Stimulated activated CD4-positive, alpha-beta T cell treated with anti-CD3 and anti-CD28 coated beads, Interleukin-15, amount 100 ng/mL, for 1 hour (primary cell): ENCODE measurements at regions not wholly inside any gene's neighbourhood (a gene's known extent, or its start where the extent isn't known, plus 50 kb on each side); places are given as distances from the start of the nearest gene placed in this dataset.
A peak's percentile ranks its signal among the peaks of the same experiment; 100 is the strongest.
"Not testable (repeated sequence)": the region's sequence is repeated elsewhere in the genome, so short reads cannot be mapped to it uniquely, and the experiment has no call there.

Experiments
- DNase-seq, 2 donors: peaks; one replicate each; pipeline ENCODE4 v3.0.0-alpha.2; 2020; ENCODE audit warnings: low read depth in 1 of 2, low spot score in 1 of 2

GRCh38 chr2:64794426-64794995 lies 140.8 kb upstream of the SERTAD2 start:
- no peak for DNase-seq

DNA sequence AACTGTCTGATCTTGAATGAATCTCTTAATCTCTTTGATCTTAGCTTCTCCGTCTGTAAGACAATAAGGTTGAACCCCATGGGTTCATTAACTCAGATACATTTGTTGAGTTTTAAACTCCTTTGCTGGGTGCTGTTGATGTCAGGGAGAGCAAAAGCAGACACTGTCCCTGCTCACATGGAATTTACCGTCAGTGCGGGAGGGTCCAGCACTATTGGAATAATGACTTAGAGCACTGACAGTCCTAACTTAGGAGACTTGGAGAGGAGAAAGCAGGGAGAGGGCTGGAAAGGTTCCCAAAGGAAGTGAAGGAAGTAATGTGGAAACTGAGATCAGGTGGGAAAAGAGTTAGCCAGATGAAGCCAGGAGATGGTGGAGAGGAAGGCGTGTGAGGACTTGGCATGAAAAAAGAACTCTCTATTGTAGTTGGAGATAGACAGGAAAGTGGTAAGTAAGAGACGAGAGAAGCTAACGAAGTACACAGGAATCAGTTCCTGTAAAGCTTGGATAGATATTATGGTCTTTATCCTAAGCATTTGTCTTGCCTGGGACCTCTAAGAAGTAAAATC lies 141.4 kb upstream of the SERTAD2 start:
- DNase-seq: no peak

- DNase-seq: no peak
These were observed 143.2 kb upstream of the SERTAD2 start for GRCh38 chr2:64796926-64797325.

GRCh38 chr2:64797881-64798575 lies 144.3 kb upstream of the SERTAD2 start:
- no peak for DNase-seq

GRCh38 chr2:64799592-64800252 lies 146.0 kb upstream of the SERTAD2 start:
- no peak for DNase-seq

DNA sequence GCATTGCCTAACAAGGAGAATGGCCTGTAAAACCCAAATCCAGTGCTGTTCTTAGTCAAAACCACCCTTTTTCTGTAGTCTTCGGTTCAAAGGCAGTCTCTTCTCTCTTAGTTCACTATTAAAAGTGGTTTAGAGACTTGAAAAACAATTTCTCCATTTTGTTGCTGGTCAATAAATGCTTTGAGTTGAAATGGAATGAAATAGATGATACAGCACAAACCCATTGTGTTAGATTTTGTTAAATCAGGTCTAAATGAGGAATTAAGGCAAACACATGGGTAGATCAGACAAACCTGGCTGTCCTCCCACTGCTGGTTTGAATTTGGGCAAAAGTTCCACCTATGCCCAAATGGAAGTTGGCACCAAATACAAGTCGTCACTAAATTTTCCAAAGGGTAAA lies 150.1 kb upstream of the SERTAD2 start:
- DNase-seq: no peak

GRCh38 chr2:64804651-64805050 lies 150.9 kb upstream of the SERTAD2 start:
- no peak for DNase-seq

- peak in 1 of 2 donors; percentile 14 for DNase-seq
These were observed 153.7 kb upstream of the SERTAD2 start for GRCh38 chr2:64807417-64807816.

DNA sequence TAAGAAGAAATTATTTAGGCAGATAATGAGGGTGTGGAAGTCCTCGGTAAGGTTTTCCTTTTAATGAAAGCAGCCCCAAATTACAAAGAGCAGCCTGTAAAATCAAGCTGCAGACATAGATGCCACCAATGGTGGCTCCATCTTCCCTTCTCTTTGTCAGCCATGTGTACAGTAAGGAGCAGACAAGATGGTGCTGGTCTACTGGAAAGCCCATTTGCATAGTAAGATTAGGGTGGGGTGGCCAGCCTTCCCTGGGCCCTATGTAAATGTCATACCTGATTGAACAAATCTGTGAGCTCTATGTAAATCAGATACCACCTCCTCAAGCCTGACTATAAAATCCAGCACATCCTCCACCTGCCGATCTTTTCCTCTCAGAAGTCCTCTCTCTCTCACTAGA lies 154.4 kb upstream of the SERTAD2 start:
- DNase-seq: no peak

GRCh38 chr2:64808754-64809153 lies 155.0 kb upstream of the SERTAD2 start:
- no peak for DNase-seq

DNA sequence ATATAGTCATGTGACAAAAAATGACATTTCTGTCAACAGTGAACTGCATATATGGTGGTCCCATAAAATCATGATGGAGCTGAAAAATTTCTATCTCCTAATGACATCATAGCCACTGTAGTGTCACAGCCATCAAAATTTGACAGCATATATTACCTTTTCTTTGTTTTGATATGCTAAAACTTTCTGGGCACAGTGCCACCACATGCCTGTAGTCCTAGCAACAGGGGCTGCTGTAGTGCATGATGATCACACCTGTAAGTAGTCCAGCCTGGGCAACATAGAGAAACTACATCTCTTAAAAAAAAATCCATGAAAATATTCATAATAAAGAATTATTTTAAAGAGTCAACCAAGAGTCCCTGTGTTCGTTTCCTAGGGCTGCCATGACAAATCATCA lies 155.5 kb upstream of the SERTAD2 start:
- DNase-seq: no peak

GRCh38 chr2:64812285-64812684 lies 158.6 kb upstream of the SERTAD2 start:
- DNase-seq: no peak

DNA sequence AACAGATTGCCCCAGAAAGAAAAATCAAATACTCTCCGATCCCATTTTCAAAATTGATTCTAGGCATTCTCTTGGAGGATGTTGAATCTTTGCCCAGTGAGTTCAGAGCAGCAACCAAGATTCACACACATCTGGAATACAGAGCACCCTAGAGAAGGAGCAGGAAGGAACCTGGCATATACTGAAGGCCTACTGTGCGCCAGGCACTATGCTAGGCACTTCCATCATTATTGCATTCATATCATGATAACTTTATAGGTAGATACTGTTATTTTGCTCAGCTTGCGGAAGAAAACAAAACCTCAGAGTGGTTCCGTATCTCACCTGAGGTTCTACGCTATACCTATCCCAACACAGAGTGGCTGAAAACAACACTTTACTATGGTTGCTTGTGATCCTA lies 160.3 kb upstream of the SERTAD2 start:
- no peak for DNase-seq

- not testable (repeated sequence) for DNase-seq
These were observed 162.8 kb upstream of the SERTAD2 start for GRCh38 chr2:64816526-64816925.

DNA sequence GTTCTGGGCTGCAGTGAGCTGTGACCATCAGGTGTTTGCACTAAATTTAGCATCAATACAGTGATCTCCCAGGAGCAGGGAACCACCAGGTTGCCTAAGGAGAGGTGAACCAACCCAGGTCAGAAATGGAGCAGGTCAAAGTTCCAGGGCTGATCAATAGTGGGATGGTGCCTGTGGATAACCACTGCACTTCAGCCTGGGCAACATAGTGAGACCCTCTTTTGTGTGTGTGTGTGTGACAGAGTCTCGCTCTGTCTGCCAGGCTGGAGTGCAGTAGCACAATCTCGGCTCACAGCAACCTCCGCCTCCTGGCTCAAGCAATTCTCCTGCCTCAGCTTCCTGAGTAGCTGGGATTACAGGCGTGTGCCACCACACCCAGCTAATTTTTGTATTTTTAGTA lies 163.7 kb upstream of the SERTAD2 start:
- DNase-seq: no peak

- no peak for DNase-seq
These were observed 164.9 kb upstream of the SERTAD2 start for GRCh38 chr2:64818664-64819060.

DNA sequence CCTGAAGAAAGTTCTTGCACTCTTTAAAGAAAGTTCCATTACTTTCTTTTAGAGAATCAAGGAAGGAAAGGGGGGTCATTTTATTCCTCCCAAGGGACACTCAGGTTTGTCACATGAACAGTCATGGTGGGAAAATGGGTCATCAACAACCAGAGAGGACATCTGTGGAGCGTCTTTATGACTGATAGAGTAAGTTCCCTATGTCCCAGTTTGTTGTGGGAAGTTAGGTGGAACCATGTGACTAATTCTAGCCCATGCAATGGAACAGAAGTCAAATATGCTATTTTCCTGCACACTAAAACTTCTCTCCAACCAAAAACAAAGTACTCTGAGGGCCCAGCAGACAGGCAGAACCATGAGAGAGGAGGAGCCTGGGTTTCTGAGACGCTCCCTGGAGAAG lies 165.6 kb upstream of the SERTAD2 start:
- DNase-seq: no peak

DNA sequence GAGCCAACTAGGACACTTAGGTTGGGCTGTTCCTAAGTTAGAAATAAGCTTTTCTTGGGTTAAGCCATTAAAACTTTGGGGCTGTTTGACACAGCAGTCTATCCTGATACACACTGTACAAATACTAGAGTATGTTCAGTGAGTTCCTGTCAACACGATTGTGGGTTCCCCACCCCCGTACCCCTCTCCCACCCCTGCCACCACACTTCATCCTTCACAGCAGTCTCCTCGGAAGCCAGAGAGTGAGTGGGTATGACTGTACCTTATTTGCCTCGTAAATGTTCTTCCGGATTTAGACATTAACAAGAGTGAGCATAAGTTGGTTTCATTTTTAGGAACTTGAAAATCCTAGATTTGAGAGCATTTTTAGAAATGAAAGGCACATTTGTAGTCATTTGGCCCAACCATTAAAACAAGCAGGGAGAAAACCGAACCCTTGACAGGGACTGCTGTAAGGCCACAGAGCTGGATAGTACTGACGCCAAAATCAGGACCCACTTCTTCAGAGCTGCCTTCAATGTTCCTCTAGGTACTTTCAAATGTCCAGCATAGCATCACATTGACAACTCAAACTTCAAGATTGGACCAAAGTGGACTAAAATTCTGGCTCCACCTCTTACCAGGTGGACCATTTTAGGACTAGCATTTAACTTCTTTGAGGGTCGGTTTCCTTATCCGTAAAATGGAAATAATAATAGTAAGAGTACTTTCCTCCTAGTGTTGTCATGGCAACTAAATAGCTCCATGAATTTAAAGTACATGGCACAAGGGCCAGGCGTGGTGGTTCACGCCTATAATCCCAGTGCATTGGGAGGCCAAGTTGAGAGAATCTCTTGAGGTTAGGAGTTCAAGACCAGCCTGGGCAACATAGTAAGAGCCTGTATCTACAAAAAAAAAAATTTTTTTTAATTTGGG lies 166.3 kb upstream of the SERTAD2 start:
- peak; percentile 8 to 21 for DNase-seq

- DNase-seq: no peak
These were observed 167.2 kb upstream of the SERTAD2 start for GRCh38 chr2:64820901-64821300.

GRCh38 chr2:64823794-64824193 lies 165.4 kb upstream of the SLC1A4 start:
- DNase-seq: no peak

DNA sequence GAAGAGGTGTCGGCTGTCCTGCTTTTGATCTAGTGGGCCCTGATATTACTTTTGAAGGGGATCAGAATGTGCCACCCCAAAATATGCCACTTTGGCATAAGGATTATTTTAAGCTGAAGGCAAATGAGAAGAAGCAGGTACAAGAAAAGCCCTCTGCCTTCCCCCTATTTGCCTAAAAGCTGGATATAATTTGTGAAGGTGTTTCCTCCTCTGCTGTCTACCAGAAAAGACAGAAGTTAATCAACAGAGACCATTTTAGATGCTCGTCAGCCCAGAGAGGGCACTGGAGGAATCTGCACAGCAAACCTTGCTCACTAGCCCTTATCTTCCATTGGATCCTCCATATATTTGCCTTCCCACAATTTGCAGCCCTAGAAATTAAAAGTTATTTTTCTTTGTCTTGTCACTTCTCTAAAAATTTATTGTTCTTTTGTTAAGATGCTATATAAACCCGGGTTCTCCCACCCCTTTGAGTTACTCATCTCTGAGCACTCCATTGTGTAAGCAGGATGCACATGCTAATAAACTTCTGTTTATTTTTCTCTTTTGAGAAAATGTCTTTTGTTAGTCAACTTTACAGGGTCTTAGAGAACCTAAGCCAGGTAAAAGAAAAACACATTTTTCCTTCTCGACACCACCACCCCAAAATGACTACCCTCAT lies 163.2 kb upstream of the SLC1A4 start:
- no peak for DNase-seq
